Stimulated activated CD4-positive, alpha-beta T cell treated with anti-CD3 and anti-CD28 coated beads, Interleukin-15, amount 100 ng/mL, for 1 hour (primary cell): ENCODE measurements at regions not wholly inside any gene's neighbourhood (a gene's known extent, or its start where the extent isn't known, plus 50 kb on each side); places are given as distances from the start of the nearest gene placed in this dataset.
"Not testable (repeated sequence)": the region's sequence is repeated elsewhere in the genome, so short reads cannot be mapped to it uniquely, and the experiment has no call there.

Source experiments
- DNase-seq, 2 donors: peaks; one replicate each; pipeline ENCODE4 v3.0.0-alpha.2; 2020; ENCODE audit warnings: low read depth in 1 of 2, low spot score in 1 of 2

DNA sequence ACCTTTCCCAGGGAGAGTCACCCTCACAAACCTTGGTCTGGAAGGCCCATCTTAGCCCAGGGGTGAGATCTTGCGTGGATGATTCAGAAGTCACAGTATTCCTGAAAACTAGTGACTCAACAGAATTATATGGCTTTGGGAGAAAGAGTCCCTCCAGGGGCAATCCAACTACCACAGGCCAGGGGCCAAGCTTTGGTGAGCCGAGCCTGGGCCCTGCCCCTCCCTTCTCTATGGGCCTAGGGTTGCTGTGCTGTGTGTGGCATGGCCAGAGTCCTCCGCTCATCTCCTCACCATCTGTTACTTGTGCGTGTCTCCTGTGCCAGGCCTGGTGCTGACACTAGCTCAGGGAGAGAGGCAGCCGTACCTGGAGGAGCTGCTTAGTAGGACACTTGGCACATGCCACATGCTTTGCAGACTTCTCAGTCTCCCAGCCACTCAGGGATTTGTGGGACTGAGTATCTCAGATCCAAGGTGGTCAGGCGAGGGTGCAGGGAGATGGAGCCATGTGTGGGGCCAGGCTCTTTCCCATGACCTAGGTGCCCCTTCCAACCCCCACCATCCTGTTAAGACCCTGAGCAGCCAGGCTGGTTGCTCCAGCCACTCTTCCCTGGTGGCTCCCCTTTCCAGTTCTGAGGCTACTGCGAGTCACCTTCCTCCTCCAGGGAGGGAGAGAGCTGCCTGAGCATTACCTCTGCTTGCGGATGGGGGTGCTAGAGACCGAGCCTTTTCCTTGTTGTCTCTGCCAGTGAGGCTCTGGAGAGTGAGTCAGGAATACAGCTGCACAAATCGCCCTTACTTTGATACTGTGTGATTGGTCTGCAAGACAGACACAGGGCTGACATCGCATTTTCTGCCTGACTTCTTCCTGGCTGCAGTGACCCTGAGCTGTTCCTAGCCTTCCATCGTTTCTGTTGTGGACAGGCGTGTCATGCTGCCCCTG lies 94.1 kb downstream of the SLC25A47 start:
- no peak for DNase-seq

DNA sequence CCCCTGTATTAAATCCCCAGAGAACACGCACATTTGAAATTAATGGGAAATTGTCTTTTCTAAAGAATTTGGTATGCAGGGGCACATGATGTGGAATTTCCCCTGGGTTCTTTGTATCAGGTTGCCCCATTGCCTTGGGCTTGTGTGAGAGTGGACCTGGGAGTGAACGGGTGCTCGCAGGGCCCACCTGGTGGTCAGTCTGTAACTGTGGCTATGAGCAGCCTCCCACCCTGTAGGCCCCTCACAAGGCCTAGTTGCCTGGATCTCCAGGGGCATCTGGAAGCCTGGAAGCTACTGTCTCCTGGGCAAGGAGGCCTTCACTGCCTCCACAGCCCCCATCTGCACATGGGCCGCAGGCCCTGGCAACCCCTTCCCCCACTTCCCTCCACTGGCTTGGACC lies 96.7 kb downstream of the SLC25A47 start:
- DNase-seq, result no peak

DNA sequence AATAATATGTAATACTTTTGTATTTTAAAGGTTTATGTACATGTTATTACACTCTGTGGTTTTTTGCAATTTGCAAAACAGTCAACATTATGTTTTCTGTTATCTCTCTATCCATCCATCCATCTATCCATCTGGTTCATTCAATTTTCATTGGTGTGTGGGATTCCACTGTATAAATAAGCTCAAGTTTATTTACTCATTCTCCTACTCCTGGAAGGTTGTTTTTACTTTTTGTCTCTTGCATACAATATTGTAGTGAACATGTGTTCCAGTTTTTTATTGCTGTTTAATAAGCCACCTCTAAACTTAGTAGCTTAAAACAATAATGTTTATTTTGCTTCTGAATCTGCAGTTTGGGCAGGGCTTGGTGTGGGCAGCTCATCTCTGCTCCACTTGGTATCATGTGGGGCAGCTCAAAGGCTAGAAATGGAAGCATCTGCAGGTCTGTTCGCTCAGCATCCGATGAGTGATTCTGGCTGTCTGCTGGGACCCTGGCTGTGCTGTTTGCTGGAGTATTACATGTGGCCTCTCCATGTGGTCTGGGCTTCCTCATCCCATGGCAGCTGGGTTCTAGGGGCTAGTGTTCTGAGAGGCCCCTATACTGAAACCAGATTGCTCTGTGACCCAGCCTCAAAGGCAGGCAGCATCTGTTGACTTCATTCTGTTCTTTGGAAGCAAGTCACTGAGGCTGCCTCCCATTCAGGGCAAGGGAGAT lies 98.8 kb downstream of the SLC25A47 start:
- no peak for DNase-seq

DNA sequence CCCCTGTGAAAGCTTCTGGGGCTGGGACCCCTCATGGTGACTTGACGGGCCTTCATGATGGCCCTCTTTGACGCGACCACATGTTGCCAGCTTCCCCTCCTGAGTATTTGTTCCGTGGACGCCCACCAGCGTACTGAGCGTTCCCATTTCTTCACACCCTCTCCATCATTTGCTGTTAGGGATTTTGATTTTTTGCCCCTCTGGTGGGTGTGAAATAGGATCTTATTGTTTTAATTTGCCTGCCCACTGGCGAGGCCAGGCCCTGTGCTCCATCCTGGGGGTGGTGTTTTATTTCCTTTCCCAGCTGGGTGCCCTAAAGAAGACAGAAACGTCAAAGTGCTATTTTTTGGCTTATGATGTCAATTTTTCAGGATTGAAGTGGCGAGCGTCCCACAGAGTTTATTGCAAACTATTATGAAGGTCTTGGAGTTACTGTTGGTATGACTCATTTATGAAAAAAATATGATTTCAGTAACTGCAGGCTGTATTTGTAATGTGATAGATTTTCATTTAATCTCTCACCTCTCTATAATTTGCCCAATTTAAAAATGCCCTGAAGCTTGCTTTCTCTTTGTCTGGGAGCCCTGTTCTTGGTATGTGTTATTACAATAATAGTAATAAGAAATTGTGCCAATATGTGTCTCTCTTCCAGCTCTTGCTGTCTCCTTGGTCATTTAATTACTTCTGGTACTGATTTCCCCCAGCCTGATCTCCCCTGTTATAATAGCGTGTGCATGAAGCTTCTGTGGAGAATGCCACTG lies 99.6 kb downstream of the SLC25A47 start:
- no peak for DNase-seq

DNA sequence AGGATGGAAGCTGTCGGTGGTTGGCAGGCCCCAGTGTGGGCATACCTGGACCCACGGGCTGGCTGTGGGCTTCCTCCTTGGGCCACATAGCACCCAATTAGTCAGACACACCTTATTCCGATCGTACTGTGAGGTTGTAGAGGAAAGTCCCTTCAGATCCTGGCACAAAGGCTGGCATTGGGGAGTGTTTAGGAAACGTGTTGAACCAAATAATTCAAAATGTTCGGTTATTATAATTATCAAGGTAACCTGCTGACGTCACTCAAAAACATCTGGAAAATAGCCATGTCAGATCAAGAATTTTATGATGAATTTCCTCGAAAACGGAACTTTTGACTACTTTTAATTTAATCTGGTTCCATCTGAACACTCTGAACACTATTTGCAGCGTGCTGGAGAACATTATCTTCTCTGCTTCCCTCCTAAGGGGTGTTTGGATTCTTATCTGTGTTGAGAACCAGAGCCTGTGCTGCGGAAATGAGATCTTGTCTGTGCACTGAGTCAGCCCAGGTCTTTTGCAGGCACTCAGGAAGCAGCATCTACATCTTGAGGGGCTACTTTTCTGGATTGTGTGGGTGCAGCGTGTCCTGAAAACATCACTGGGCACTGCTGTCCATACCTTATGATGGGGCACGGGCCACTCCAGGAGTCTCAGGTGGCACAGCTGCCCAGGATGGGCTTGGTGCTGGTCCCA lies 100.3 kb downstream of the SLC25A47 start:
- no peak for DNase-seq

DNA sequence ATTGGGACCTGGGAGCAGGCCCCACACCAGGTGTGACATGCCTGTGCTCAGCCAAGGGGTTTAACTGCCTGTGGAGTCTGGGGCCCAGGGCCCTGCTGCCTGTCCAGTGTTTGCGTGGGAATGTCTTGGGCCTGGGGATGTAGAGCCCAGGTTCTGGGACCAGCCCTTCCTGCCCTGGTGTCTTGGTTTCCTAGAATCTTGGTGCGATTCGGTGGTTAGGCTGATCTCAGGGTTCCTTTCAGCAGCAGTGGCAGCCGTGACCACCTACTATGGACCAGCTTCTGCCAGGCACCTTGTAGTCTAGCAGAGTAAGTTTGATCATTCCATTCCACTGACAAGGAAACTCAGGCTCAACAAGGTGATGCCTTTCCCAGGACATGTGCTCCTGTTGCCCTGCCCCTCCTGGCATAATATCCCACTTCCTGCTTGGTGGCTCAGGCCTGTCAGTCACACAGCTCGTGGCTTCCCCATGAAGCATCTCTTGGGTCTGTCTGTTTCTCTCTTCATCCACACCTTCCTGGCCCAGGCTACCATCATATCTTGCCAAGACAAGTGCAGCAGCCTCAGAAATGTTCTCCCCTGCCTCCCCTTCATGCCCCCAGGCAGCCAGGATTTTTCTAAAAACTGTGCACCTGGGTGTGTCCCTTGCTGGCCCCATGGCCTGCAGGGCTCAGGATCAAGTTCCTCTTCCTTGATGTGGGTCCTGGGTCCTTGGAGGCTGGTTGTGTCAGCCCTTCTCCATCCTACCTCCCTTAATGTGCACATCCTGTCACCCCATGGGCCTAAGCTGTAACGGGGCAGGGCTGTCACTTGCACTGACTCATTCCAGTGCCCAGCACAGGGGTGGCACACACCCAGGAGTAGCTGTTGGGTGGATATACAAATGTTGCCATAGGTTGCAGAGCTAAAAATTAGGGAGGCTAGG lies 101.6 kb downstream of the SLC25A47 start:
- no peak for DNase-seq

DNA sequence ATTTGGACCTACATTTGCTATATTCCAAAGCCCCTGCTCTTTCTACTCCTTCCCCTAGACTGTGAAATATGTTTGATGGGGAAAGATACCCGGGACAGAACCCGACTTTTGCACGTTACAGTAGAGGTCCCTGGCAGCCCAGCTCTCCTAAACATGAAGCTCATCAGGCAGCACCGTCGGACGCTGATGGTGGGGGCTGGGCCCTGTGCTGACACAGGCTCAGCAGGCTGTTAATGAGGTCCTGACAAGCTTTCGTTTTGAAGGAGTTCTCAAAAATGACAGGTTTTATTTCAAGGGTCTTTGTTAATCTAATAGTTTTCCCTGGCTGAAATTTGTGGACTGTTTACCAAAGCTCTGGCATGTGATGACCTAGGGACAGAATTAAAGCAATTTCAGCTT lies 102.3 kb downstream of the SLC25A47 start:
- no peak for DNase-seq

DNA sequence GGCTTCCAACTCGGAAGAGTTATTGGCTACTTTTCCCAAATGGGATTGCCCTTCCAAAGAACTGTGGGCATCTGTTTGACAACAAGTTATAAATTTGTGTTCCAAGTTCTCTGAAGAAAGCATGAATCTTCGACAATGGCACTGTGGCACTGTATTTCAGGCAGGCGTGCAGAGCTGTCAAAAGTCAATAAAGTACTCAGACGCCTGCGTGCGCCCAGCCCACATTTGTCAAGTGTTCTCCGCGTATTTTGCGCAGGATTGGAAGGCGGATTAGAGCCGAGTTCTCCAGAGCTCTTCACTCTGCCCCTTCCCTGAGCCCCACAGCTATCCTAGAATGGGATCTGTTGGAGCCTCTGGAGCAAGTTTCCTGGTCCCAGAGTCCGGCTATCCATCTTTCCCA lies 103.2 kb downstream of the SLC25A47 start:
- no peak for DNase-seq

DNA sequence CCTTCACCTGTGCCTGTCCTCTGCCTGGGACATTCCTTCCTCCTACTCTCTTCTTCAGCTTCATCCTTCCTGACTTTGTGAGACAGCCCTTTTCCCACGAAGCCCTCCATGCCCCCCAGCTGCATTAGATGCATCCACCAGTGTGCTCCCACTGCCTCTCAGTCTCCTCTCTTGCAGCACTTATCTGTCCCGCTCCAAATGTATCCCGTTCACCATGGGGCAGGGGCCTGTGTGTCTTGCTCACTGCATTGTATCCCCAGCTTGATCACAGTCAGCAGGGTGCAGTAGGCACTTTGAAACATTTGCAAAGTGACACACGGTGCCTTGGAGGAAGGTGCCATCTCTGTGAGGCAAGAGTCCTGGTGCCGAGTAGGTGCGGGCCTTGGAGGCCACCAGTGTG lies 104.0 kb downstream of the SLC25A47 start:
- no peak for DNase-seq

DNA sequence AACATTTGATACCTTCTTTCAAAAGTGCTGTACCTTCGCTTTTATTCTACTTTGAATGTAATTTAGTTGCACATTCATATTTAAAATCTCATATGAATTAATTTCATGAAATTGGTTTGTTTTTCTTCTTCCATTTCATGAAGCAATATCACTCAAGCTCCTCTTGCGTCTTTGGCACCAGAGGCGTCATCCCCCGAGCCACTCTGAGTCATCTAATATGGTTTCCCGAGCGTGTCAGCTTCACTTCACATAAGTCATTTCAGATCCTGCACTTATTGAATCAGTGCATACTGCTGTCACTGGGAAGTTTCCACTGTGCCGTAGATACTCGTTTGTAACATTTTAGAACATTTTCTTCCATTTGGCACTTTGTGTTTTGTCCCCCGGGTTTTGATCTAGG lies 105.6 kb downstream of the SLC25A47 start:
- DNase-seq, result no peak

DNA sequence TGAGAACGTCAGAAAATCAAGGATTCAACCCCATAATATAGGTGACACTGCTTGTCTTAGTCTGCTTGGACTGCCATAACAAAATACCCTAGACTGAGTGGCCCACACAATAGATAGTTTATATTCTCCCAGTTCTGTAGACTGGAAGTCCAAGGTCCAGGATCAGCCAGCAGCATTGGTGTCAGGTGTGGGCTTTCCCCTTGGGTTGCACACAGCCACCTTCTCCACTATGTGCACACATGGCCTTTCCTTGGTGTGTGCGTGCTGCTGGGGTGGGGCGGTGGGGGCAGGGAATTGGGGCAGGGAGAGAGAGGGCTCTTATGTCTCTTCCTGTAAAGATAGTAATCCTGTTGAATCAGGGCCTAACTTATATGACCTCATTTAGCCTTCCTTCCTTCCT lies 106.4 kb downstream of the SLC25A47 start:
- no peak for DNase-seq

DNA sequence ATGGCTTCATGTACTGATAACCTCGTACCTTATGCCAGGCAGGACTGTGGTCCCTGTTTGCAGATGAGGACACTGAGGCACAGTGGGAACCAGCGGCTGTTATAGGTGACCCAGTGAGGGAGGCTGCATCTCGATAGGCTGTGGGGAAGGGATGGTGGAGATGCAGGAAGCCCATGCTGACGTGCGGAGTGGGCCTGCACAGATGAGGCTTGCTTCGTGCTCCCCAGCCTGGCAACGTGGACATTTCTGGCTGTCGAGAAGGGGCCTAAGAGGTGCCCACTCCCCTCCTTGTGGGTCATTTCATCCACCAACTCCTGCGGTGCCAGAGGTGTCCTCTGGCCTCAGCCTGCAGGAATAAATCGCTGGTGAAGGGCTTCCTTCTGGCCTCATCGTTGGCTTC lies 107.4 kb downstream of the SLC25A47 start:
- DNase-seq, result no peak

DNA sequence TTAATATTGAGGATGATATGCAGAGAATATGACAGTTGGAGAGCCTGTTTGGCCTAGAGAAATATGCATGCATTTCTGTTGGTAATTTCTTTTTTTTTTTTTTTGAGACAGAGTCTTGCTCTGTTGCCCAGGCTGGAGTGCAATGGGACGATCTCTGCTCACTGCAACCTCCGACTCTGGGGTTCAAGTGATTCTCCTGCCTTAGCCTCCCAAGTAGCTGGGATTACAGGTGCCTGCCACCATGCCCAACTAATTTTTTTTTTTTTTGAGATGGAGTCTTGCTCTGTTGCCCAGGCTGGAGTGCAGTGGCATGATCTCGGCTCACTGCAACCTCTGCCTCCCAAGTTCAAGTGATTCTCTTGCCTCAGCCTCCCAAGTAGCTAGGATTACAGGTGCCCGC lies 108.3 kb downstream of the SLC25A47 start:
- DNase-seq, result not testable (repeated sequence)

DNA sequence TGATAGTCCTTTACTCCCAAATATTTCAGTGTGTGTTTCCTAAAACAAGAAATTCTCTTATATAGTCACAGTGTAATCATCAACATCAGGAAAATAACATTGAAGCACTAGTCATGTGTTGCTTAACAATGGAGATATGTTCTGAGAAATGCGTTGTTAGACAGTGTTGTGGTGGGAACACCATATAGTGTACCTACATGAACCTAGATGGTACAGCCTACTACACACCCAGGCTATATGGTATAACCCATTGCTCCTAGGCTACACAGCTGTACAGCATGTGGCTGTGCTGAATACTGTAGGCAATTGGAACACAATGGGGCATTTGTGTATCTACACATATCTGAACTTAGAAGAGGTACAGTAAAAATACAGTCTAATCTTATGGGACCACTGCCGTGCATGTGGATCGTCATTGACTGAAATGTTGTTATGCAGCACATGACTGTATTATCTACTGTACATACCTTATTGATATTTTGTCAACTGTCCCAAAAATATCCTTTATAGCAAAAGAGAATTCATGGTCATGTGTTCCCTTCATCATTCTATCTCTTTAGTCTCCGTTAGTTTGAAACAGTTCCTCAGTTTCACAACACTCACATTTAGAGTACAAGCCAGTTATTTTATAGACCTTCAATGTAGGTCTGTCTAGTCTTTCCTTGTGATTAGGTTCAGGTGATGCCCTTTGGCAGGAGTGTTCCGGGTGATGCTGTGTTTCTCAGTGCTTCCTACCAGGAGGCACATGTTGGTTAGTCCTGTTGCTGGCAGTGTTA lies 109.7 kb downstream of the SLC25A47 start:
- no peak for DNase-seq

DNA sequence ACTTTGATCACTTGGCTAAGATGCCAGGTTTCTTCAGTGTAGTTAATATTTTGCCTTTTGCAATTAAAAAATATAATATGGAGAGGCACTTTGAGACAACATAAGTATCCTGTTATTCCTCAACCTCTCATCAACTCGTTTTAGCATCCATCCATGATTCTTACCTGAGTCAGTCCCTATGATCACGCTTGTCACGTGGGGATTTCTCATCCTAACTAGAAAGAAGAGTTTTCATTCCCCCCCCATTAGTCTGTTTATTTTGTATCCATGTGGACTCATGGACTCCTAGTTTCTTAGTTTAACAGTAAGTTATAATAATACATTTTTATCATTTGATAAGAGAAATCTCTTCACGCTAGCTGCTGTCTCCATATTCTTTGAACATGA lies 110.3 kb downstream of the SLC25A47 start:
- no peak for DNase-seq

DNA sequence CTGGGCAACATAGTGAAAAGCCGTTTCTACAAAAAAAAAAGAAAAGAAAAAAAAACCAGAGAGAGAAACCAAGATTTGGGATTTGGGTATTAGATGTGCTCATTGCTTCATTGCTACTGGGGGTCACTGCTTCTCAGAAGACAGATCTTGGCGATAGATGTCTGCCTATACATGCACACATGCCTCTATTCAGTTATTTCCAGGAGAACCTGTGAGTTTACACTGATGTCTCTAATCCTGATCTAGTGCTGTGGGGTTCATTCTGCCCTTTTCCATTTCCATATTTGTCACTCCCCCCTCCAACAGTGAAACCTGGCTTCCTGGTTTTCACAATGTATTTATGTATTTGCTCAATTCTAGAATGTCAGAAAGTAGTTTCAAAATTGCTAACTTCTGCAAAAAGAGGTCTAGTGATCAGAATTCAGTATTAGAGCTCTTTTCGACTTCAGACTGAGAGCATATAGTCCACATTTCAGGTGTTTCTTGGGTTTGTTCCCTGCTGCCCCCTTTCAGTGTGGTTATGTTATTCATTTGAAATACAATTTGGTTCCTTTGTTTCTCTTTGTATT lies 111.0 kb downstream of the SLC25A47 start:
- DNase-seq, result no peak

DNA sequence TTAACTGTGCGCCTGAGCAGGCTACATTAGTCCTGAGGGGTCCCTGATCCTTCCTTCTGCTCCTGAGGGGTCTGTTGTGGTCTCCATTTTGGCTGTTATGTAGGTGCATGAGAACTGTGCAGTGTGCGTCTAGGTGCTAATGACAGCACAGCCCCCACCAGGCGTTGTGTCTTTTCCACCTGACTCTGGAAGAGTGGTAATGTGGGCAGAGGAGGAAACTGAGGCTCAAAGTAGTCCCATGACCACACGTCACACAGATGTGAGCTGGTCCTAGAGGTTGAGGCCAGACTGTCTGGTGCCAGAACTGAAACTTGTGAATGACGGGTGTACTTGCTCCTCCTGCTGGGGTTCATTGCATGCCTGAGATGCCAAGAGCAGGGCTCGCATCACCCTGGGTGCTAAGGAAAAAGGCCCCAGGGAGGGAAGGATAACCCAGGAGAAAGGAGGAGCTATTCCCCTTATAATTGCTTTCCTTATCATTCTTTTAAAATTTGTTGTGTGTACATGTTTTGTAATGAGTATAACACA lies 111.8 kb downstream of the SLC25A47 start:
- no peak for DNase-seq

DNA sequence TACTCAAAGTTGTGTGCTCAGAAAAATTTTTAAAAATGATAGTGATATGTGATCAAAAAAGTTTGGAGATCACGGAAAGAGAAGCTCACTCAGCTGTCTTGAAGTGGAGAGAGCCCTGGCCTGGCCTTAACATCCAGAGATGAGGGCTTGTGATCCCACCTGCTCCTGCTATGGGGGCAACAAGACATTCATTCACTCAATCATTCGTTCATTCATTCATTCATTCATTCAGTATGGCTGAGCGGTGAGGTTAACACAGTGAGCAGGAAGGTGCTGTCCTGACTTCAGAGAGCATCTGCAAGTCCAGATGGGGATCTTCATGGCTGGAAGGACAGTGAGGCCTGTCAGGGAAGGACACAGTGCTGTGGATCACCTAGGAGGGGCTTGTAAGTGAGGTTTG lies 112.3 kb downstream of the SLC25A47 start:
- no peak for DNase-seq
